Right lobe of liver (tissue), 4 donors: ENCODE measurements at regions not wholly inside any gene's neighbourhood (a gene's known extent, or its start where the extent isn't known, plus 50 kb on each side); places are given as distances from the start of the nearest gene placed in this dataset.

Experiments used
- CTCF ChIP-seq, 4 donors: fragments of 200-600 bp in 3 of 4; fragments of 450-650 bp in 1 of 4; IDR thresholded peaks; one replicate each; pipeline versions ENCODE4 v1.5.1 to v1.8.0; 2016 to 2022; ENCODE audit warnings: antibody characterized with exemption in 4 of 4, mild to moderate bottlenecking in 2 of 4
- POLR2A ChIP-seq: fragments of 450-650 bp; IDR thresholded peaks from one replicate; pipeline ENCODE4 v1.6.1; 2017; ENCODE audit warnings: antibody characterized with exemption, mild to moderate bottlenecking
- donor health status: DM: no; HTN: no; CAD: no.
- donor health status: DM: no; HTN: no; CAD: no.
- donor health status: DM: no; HTN: yes; CAD: no.

GRCh38 chr4:79756140-79756895, 316.7 kb downstream of the ANTXR2 start:
- TF ChIP-seq CTCF (IDR thresholded peaks at IDR 0.05) (no peak), POLR2A (no peak)
